ENCODE measurements at regions not wholly inside any gene's neighbourhood (a gene's known extent, or its start where the extent isn't known, plus 50 kb on each side); places are given as distances from the start of the nearest gene placed in this dataset.
"Not testable (repeated sequence)": the region's sequence is repeated elsewhere in the genome, so short reads cannot be mapped to it uniquely, and the experiment has no call there.

DNA sequence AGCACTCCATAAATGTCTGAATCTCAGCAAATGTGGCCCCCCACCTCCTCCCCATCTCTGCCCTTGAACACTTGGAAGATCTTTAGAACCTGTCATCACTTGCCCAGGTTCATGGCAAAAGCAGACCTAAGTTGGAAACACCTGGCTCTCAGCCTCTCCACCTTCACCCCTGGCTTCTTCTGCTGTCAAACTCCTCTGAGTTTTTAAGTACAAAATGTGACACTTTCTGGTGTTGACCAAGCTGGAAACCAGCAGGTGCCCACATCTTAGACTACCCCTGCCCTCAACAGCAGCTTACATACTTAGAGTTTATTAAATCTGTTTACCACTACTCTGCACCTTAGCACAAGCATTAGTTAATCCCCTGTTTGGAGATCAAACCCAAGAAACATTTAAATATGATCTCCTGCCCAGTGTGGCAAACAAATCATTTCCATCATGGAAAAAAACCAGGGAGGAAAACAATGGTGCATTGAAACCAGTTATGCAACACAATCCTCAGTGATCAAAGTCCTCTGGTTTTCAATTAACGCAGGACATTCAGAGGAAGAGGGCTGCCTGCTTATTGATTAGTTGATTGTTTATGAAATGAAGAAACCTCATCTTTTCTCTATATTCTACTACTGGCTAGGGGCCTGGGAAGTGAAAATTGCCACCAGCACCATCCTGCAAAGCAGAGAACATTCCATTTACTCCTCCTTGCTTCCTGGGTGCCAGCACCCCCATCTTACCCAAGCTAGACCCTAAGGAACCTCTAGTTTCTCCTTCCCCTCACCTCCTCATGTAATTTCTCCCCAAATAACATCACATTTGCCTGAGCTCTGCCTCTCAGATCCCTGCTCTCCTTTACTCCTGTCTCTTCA is 139.4 kb upstream of the RAB4A start:
- Histone ChIP-seq H3K4me1 (ENCODE audit: control insufficient read depth in 2 of 2, insufficient read depth in 2 of 2, low read length in 2 of 2) (peaks cover 23 to 25% of the 10 kb centered on the region in 2 donors), H3K9ac (ENCODE audit: low read depth in 1 of 2, low read length in 2 of 2) (no peak overlapping the region), H3K27me3 (ENCODE audit: control insufficient read depth in 2 of 2, insufficient read depth in 2 of 2, low read length in 2 of 2) (no peaks in the 10 kb centered on the region), H3K27ac (ENCODE audit: low read depth in 2 of 2, low read length in 2 of 2) (peak overlapping the region; percentile 18 to 63), H3K36me3 (ENCODE audit: control insufficient read depth in 2 of 2, insufficient read depth in 2 of 2, low read length in 2 of 2) (no peaks in the 10 kb centered on the region), H3K9me3 (ENCODE audit: control insufficient read depth in 2 of 2, low read length in 2 of 2) (no peaks in the 10 kb centered on the region), H3K4me3 (ENCODE audit: low read length in 2 of 2) (no peak overlapping the region)

DNA sequence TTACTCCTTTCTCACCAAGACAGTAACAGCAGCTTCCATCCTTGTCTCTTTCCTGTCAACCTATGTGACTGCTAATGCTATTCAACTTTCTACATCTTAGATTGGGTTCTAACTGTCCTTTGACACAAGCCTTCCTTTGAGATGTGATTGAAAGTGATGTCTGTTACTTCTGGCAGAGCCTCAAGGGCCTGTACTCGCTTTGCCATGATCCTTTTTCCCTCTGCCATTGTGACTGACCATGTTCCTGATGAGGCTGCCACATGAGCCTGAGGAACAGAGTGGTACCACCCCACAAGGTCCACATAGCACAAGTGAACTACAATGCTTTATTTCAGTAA is 138.8 kb upstream of the RAB4A start:
- H3K9ac ChIP-seq (ENCODE audit: low read depth in 1 of 2, low read length in 2 of 2) = no peak overlapping the region
- no peaks in the 10 kb centered on the region for H3K9me3 ChIP-seq (ENCODE audit: control insufficient read depth in 2 of 2, low read length in 2 of 2)
- H3K4me3 ChIP-seq (ENCODE audit: low read length in 2 of 2) = no peak overlapping the region
- H3K27me3 ChIP-seq (ENCODE audit: control insufficient read depth in 2 of 2, insufficient read depth in 2 of 2, low read length in 2 of 2) = no peaks in the 10 kb centered on the region
- H3K4me1 ChIP-seq (ENCODE audit: control insufficient read depth in 2 of 2, insufficient read depth in 2 of 2, low read length in 2 of 2) = peaks cover 23 to 25% of the 10 kb centered on the region in 2 donors
- no peak overlapping the region for H3K27ac ChIP-seq (ENCODE audit: low read depth in 2 of 2, low read length in 2 of 2)
- no peaks in the 10 kb centered on the region for H3K36me3 ChIP-seq (ENCODE audit: control insufficient read depth in 2 of 2, insufficient read depth in 2 of 2, low read length in 2 of 2)

DNA sequence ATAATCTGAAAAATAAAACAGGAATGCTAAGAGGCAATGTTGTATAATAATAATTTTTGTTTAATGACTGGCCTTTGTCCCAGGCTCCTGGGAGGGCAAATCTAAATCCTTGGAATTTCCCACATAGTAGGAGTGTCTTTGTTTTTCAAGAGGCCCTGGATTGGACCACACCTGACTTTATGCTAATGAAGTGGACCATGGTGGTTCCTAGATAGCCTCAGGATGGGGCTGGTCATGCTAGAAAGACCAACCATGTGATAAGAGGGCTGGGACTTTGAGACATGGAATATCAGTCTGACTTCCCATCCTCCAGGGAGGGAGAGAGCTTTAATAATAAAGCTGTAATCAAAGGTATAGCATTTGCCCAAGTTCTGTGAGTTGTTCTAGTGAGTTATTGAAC is 138.2 kb upstream of the RAB4A start:
- Histone ChIP-seq H3K9me3 (ENCODE audit: control insufficient read depth in 2 of 2, low read length in 2 of 2) (no peaks in the 10 kb centered on the region), H3K4me3 (ENCODE audit: low read length in 2 of 2) (no peak overlapping the region), H3K27me3 (ENCODE audit: control insufficient read depth in 2 of 2, insufficient read depth in 2 of 2, low read length in 2 of 2) (no peaks in the 10 kb centered on the region), H3K9ac (ENCODE audit: low read depth in 1 of 2, low read length in 2 of 2) (no peak overlapping the region), H3K4me1 (ENCODE audit: control insufficient read depth in 2 of 2, insufficient read depth in 2 of 2, low read length in 2 of 2) (peaks cover 23 to 25% of the 10 kb centered on the region in 2 donors), H3K27ac (ENCODE audit: low read depth in 2 of 2, low read length in 2 of 2) (no peak overlapping the region), H3K36me3 (ENCODE audit: control insufficient read depth in 2 of 2, insufficient read depth in 2 of 2, low read length in 2 of 2) (no peaks in the 10 kb centered on the region)

DNA sequence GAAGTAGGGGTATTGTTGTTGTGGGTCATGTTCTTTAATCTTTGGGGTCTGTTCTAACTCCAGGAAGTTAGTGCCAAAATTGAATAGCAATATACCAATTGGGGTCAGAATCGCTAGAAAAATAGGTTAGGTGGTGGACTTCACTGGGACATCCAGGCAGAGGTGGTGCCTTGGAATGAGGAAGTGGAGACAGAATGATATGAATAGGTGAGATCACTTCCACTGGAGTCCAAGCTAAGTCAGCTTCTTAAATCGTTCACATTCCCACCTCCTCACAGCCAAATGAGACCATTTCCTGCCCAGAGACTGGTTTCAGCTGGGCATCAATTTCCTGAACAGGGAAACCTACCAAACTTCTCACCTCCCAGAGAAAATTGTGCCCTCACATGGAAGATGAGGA is 137.8 kb upstream of the RAB4A start:
- H3K4me1 ChIP-seq (ENCODE audit: control insufficient read depth in 2 of 2, insufficient read depth in 2 of 2, low read length in 2 of 2) = peaks cover 23 to 25% of the 10 kb centered on the region in 2 donors
- no peak overlapping the region for H3K27ac ChIP-seq (ENCODE audit: low read depth in 2 of 2, low read length in 2 of 2)
- H3K36me3 ChIP-seq (ENCODE audit: control insufficient read depth in 2 of 2, insufficient read depth in 2 of 2, low read length in 2 of 2) = no peaks in the 10 kb centered on the region
- no peak overlapping the region for H3K9ac ChIP-seq (ENCODE audit: low read depth in 1 of 2, low read length in 2 of 2)
- H3K9me3 ChIP-seq (ENCODE audit: control insufficient read depth in 2 of 2, low read length in 2 of 2) = no peaks in the 10 kb centered on the region
- H3K27me3 ChIP-seq (ENCODE audit: control insufficient read depth in 2 of 2, insufficient read depth in 2 of 2, low read length in 2 of 2) = no peaks in the 10 kb centered on the region
- H3K4me3 ChIP-seq (ENCODE audit: low read length in 2 of 2) = no peak overlapping the region

DNA sequence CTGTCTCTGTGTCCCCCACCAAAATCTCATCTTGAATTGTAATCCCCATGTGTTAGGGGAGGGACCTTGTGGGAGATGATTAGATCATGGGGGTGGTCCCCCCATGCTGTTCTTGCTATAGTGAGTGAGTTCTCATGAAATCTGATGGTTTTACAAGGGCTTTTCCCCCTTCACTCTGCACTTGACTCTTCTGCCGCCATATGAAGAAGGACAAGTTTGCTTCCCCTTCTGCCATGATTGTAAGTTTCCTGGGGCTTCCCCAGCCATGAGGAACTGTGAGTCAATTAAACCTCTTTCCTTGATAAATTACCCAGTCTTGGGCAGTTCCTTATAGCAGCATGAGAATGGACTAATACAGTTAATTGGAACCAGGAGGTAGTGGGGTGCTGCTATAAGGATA is 137.1 kb upstream of the RAB4A start:
- peaks cover 22 to 25% of the 10 kb centered on the region in 2 donors for H3K4me1 ChIP-seq (ENCODE audit: control insufficient read depth in 2 of 2, insufficient read depth in 2 of 2, low read length in 2 of 2)
- no peak overlapping the region for H3K4me3 ChIP-seq (ENCODE audit: low read length in 2 of 2)
- no peaks in the 10 kb centered on the region for H3K9me3 ChIP-seq (ENCODE audit: control insufficient read depth in 2 of 2, low read length in 2 of 2)
- no peaks in the 10 kb centered on the region for H3K27me3 ChIP-seq (ENCODE audit: control insufficient read depth in 2 of 2, insufficient read depth in 2 of 2, low read length in 2 of 2)
- H3K36me3 ChIP-seq (ENCODE audit: control insufficient read depth in 2 of 2, insufficient read depth in 2 of 2, low read length in 2 of 2) = no peaks in the 10 kb centered on the region
- no peak overlapping the region for H3K9ac ChIP-seq (ENCODE audit: low read depth in 1 of 2, low read length in 2 of 2)
- H3K27ac ChIP-seq (ENCODE audit: low read depth in 2 of 2, low read length in 2 of 2) = no peak overlapping the region

DNA sequence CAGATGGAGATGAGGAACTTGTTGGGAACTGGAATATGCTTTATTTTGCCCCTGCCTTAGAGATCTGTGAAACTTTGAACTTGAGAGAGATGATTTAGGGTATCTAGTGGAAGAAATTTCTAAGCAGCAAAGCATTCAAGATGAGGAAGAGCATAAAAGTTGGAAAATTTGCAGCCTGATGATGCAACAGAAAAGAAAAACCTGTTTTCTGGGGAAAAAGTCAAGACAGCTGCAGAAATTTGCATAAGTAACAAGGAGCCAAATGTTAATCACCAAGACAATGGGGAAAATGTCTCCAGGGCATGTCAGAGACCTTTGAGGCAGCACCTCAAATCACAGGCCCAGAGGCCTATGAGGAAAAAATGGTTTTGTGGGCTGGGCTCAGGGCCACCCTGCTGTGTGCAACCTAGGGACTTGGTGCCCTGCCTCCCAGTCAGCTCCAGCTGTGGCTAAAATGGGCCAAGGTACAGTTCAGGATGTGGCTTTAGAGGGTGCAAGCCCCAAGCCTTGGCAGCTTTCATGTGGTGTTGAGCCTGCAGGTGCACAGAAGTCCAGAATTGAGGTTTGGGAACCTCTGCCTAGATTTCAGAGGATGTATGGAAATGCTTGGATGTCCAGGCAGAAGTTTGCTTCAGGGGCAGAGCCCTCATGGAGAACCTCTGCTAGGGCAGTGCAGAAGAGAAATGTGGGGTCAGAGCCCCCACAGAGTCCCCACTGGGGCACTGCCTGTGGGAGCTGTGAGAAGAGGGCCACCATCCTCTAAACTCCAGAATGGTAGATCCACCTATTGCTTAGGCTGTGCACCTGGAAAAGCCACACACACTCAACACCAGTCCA is 136.3 kb upstream of the RAB4A start:
- peaks cover 15 to 18% of the 10 kb centered on the region in 2 donors for H3K4me1 ChIP-seq (ENCODE audit: control insufficient read depth in 2 of 2, insufficient read depth in 2 of 2, low read length in 2 of 2)
- H3K4me3 ChIP-seq (ENCODE audit: low read length in 2 of 2); H3K27ac ChIP-seq (ENCODE audit: low read depth in 2 of 2, low read length in 2 of 2); H3K27me3 ChIP-seq (ENCODE audit: control insufficient read depth in 2 of 2, insufficient read depth in 2 of 2, low read length in 2 of 2); H3K36me3 ChIP-seq (ENCODE audit: control insufficient read depth in 2 of 2, insufficient read depth in 2 of 2, low read length in 2 of 2); H3K9me3 ChIP-seq (ENCODE audit: control insufficient read depth in 2 of 2, low read length in 2 of 2); H3K9ac ChIP-seq (ENCODE audit: low read depth in 1 of 2, low read length in 2 of 2): not testable (repeated sequence)

DNA sequence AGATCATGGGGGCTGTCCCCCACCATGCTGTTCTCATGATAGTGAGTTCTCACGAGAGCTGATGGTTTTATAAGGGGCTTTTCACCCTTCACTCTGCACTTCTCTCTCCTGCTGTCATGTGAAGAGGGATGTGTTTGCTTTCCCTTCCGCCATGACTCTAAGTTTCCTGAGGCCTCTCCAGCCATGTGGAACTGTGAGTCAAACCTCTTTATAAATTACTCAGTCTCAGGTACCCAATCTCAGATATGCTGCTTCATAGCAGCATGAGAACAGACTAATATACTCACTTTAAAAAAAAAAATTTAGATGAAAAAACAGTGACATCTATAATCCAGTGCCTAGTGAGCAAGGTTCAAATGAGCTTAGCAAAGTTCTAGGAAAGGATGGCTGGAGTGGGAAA is 135.1 kb upstream of the RAB4A start:
- Histone ChIP-seq H3K4me1 (ENCODE audit: control insufficient read depth in 2 of 2, insufficient read depth in 2 of 2, low read length in 2 of 2) (peaks cover 4 to 8% of the 10 kb centered on the region in 2 donors), H3K4me3 (ENCODE audit: low read length in 2 of 2) (no peak overlapping the region), H3K27me3 (ENCODE audit: control insufficient read depth in 2 of 2, insufficient read depth in 2 of 2, low read length in 2 of 2) (no peaks in the 10 kb centered on the region)

DNA sequence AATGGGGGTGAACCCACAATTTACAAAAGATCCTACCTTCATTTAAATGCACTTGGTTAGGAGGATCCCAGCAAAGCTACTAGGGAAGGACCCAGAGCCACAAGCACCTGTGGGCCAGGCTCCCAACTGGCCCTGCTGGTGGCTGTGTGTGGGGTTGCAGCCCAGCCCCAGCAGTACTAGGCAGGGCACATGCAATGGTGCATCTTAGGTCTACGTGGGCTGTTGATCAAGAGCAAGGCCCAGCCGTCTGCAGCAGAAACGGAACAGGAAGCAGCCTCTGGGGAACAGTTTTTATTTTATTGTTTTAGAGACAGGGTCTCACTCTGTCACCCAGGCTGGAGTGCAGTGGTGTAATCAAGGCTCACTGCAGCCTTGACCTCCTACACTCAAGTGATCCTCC is 134.1 kb upstream of the RAB4A start:
- Histone ChIP-seq H3K4me3 (ENCODE audit: low read length in 2 of 2) (no peak overlapping the region), H3K36me3 (ENCODE audit: control insufficient read depth in 2 of 2, insufficient read depth in 2 of 2, low read length in 2 of 2) (no peaks in the 10 kb centered on the region), H3K27me3 (ENCODE audit: control insufficient read depth in 2 of 2, insufficient read depth in 2 of 2, low read length in 2 of 2) (no peaks in the 10 kb centered on the region), H3K27ac (ENCODE audit: low read depth in 2 of 2, low read length in 2 of 2) (no peak overlapping the region), H3K9ac (ENCODE audit: low read depth in 1 of 2, low read length in 2 of 2) (no peak overlapping the region), H3K4me1 (ENCODE audit: control insufficient read depth in 2 of 2, insufficient read depth in 2 of 2, low read length in 2 of 2) (peaks cover 0 to 2% of the 10 kb centered on the region in 2 donors), H3K9me3 (ENCODE audit: control insufficient read depth in 2 of 2, low read length in 2 of 2) (no peaks in the 10 kb centered on the region)

More for the DNA sequence above, 135.1 kb upstream of the RAB4A start:
- no peaks in the 10 kb centered on the region for H3K36me3 ChIP-seq (ENCODE audit: control insufficient read depth in 2 of 2, insufficient read depth in 2 of 2, low read length in 2 of 2)
- no peak overlapping the region for H3K9ac ChIP-seq (ENCODE audit: low read depth in 1 of 2, low read length in 2 of 2)
- no peak overlapping the region for H3K27ac ChIP-seq (ENCODE audit: low read depth in 2 of 2, low read length in 2 of 2)
- no peaks in the 10 kb centered on the region for H3K9me3 ChIP-seq (ENCODE audit: control insufficient read depth in 2 of 2, low read length in 2 of 2)

DNA sequence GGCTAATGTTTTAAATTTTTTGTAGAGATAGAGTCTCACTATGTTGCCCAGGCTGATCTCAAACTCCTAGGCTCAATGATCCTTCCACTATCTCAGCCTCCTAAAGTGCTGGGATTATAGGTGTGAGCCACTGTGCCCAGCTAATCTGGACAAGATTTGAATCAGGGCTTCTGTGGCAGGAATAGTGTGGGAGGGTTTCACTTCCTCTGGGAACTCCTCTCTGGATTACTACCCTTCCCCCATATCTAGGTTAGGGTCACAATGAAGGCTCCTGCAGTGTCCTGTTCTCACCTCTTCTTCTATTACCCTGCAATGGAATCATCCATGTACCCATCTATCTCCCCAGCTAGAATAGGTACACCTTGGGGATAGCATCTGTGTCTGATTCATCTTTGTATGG is 133.6 kb upstream of the RAB4A start:
- Histone ChIP-seq H3K27me3 (ENCODE audit: control insufficient read depth in 2 of 2, insufficient read depth in 2 of 2, low read length in 2 of 2) (no peaks in the 10 kb centered on the region), H3K4me1 (ENCODE audit: control insufficient read depth in 2 of 2, insufficient read depth in 2 of 2, low read length in 2 of 2) (no peaks in the 10 kb centered on the region), H3K4me3 (ENCODE audit: low read length in 2 of 2) (no peak overlapping the region), H3K27ac (ENCODE audit: low read depth in 2 of 2, low read length in 2 of 2) (no peak overlapping the region), H3K9me3 (ENCODE audit: control insufficient read depth in 2 of 2, low read length in 2 of 2) (no peaks in the 10 kb centered on the region), H3K9ac (ENCODE audit: low read depth in 1 of 2, low read length in 2 of 2) (no peak overlapping the region), H3K36me3 (ENCODE audit: control insufficient read depth in 2 of 2, insufficient read depth in 2 of 2, low read length in 2 of 2) (no peaks in the 10 kb centered on the region)

DNA sequence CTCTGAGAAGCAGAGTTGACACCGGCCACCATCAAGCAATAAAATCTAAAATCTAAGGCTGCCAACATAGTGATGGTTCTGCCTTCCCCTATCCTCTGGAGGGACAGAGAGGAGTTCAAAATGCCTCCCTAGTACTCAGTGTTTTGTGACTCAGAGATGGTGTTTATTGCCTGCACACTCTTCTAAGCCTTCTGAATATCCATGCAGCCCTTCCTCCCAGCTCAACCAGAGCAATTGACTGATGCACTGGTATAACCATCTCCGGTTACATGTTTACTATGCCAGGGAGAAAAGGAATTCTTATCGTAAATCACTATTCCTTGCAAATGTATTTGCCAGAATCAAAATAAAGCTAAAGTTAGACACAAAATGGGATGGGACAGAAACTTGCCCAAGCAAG is 132.9 kb upstream of the RAB4A start:
- Histone ChIP-seq H3K36me3 (ENCODE audit: control insufficient read depth in 2 of 2, insufficient read depth in 2 of 2, low read length in 2 of 2) (no peaks in the 10 kb centered on the region), H3K9me3 (ENCODE audit: control insufficient read depth in 2 of 2, low read length in 2 of 2) (no peaks in the 10 kb centered on the region), H3K4me1 (ENCODE audit: control insufficient read depth in 2 of 2, insufficient read depth in 2 of 2, low read length in 2 of 2) (no peaks in the 10 kb centered on the region), H3K9ac (ENCODE audit: low read depth in 1 of 2, low read length in 2 of 2) (no peak overlapping the region), H3K27ac (ENCODE audit: low read depth in 2 of 2, low read length in 2 of 2) (no peak overlapping the region), H3K27me3 (ENCODE audit: control insufficient read depth in 2 of 2, insufficient read depth in 2 of 2, low read length in 2 of 2) (no peaks in the 10 kb centered on the region), H3K4me3 (ENCODE audit: low read length in 2 of 2) (no peak overlapping the region)
